ENCODE measurements at regions not wholly inside any gene's neighbourhood (a gene's known extent, or its start where the extent isn't known, plus 50 kb on each side); places are given as distances from the start of the nearest gene placed in this dataset.
"Not testable (repeated sequence)": the region's sequence is repeated elsewhere in the genome, so short reads cannot be mapped to it uniquely, and the experiment has no call there.

GRCh38 chr14:105627701-105628100, 101.3 kb downstream of the TMEM121 start:
- no peak for TF ChIP-seq CTCF (IDR thresholded peaks at IDR 0.05)
- intact Hi-C loops (cut with DNase I; ENCODE audit: low total_unique reads): no loop called here

GRCh38 chr14:105628126-105628525, 101.7 kb downstream of the TMEM121 start:
- peaks cover 0 to 11% of the 10 kb centered on the region in 2 donors for H3K27me3 ChIP-seq
- DNase-seq; H3K4me3 ChIP-seq; intact Hi-C loops (cut with DNase I; ENCODE audit: low total_unique reads); H3K9me3 ChIP-seq; H3K4me1 ChIP-seq; H3K27ac ChIP-seq; H3K36me3 ChIP-seq: not testable (repeated sequence)

More at GRCh38 chr14:105627701-105628100, 101.3 kb downstream of the TMEM121 start:
- H3K27ac ChIP-seq: no peak overlapping the region
- H3K27me3 ChIP-seq: peaks cover 0 to 11% of the 10 kb centered on the region in 2 donors
- DNase-seq: no peak
- H3K36me3 ChIP-seq: no peaks in the 10 kb centered on the region
- H3K4me1 ChIP-seq: no peaks in the 10 kb centered on the region
- peaks cover 0 to 4% (median 0%) of the 10 kb centered on the region in 3 donors for H3K9me3 ChIP-seq
- no peak overlapping the region for H3K4me3 ChIP-seq

GRCh38 chr14:105628531-105629067, 102.2 kb downstream of the TMEM121 start:
- H3K4me3 ChIP-seq; intact Hi-C loops (cut with DNase I; ENCODE audit: low total_unique reads); H3K9me3 ChIP-seq; DNase-seq; H3K36me3 ChIP-seq; H3K27ac ChIP-seq; H3K4me1 ChIP-seq: not testable (repeated sequence)
- H3K27me3 ChIP-seq: peaks cover 0 to 11% of the 10 kb centered on the region in 2 donors

- DNase-seq; H3K27ac ChIP-seq; H3K9me3 ChIP-seq; H3K4me1 ChIP-seq; intact Hi-C loops (cut with DNase I; ENCODE audit: low total_unique reads); H3K4me3 ChIP-seq; H3K36me3 ChIP-seq: not testable (repeated sequence)
- peaks cover 0 to 11% of the 10 kb centered on the region in 2 donors for H3K27me3 ChIP-seq
These were observed 102.9 kb downstream of the TMEM121 start for GRCh38 chr14:105629091-105629885.

GRCh38 chr14:105629886-105630215, 103.5 kb downstream of the TMEM121 start:
- H3K4me1 ChIP-seq: no peaks in the 10 kb centered on the region
- no peak for TF ChIP-seq CTCF (IDR thresholded peaks at IDR 0.05)
- intact Hi-C loops (cut with DNase I; ENCODE audit: low total_unique reads): no loop called here
- H3K4me3 ChIP-seq: no peak overlapping the region
- H3K27me3 ChIP-seq: peaks cover 0 to 11% of the 10 kb centered on the region in 2 donors
- peaks cover 0 to 4% (median 0%) of the 10 kb centered on the region in 3 donors for H3K9me3 ChIP-seq
- no peak for DNase-seq
- H3K27ac ChIP-seq: no peak overlapping the region
- no peaks in the 10 kb centered on the region for H3K36me3 ChIP-seq

DNA sequence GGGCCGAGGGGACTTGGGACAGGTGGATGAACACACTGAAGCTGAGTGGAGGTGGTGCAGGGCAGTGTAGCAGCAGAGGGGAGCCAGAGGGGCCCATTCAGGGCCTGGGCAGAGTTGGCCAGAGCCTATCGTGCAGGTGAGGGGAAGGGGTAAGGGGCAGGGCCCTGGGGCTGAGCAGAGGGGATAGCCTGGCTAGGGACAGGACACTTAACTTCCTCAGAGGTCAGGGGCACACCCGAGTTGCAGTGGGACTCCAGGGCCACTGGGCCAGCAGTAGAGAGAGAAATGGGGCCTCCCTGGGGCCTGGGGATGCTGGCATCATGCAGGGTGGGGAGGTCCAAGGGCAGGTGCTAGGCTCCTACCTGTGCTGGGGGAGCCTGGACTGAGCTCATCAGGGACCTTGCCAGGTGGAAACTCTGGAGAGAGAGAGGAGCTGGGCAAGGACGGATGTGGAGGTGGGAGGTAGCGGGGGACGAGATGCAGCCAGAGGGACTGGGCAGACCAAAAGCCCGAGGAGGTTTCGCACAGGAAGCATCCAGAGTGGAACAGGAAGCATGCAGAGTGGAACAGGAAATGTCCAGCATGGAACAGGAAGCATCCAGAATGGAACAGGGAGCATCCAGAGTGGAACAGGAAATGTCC, 104.0 kb downstream of the TMEM121 start:
- intact Hi-C loops (cut with DNase I; ENCODE audit: low total_unique reads); H3K4me1 ChIP-seq; H3K9me3 ChIP-seq; H3K4me3 ChIP-seq; H3K36me3 ChIP-seq; H3K27ac ChIP-seq; DNase-seq: not testable (repeated sequence)
- peaks cover 0 to 11% of the 10 kb centered on the region in 2 donors for H3K27me3 ChIP-seq

DNA sequence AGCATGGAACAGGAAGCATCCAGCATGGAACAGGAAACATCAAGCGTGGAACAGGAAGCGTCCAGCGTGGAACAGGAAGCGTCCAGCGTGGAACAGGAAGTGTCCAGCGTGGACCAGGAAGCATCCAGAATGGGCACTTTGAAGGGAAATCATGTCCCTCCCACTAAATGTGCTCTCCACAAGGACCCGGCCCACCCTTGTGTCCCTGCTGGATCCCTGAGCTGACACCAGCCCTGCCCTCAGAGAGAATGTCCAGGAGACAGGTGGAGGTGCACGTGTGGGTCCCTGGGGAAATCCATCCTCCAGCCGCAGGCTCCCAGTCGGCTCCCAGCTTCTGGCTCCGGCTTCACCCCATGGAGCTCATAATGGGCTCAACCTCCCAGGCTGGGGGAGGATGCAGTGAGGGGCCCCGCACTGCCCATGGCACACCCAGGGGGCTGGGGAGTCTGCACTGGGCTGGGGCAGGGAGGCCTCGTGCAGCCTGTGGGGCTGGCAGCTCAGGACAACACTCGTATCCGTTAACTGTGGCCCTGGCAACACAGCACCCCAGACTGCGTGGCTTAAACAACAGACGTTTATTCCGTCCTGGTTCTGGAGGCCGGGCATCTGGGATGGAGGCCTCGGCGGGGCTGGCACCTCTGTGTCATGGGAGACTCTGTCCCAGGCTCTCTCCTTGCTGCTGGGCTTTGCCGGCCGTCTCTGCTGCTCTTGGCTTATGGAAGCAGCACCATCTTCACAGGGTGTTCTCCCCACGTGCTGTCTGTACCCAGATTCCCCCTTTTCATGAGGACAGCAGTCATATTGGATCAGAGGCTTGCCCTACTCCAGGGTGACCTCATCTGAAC, 104.8 kb downstream of the TMEM121 start:
- H3K27me3 ChIP-seq: peaks cover 0 to 11% of the 10 kb centered on the region in 2 donors
- H3K9me3 ChIP-seq; DNase-seq; H3K36me3 ChIP-seq; H3K27ac ChIP-seq; intact Hi-C loops (cut with DNase I; ENCODE audit: low total_unique reads); H3K4me3 ChIP-seq; H3K4me1 ChIP-seq: not testable (repeated sequence)

Data from tibial artery (tissue), 4 donors.